IMR-90 (cell line): ENCODE measurements at regions not wholly inside any gene's neighbourhood (a gene's known extent, or its start where the extent isn't known, plus 50 kb on each side); places are given as distances from the start of the nearest gene placed in this dataset.

Source experiments
- ATAC-seq: fragments of 200-7000 bp; cut with Tn5 transposase; 2 replicates; pipeline ENCODE4 v1.9.1; 2020; ENCODE audit warnings: low read depth, mild to moderate bottlenecking, moderate library complexity
- BruUV-seq: library from RNA; stranded (reverse); fragments of 400-500 nt; replicated peaks from 2 replicates; lab custom pipeline; 2021; lab: Mats Ljungman, UMichigan
- CTCF ChIA-PET: fragments of 300-600 bp; formaldehyde crosslinking; extraction: SDS; loops from one replicate; lab custom pipeline; 2021; ENCODE audit warnings: antibody characterized with exemption; lab: Yijun Ruan, JAX
- POLR2A ChIA-PET: fragments of 300-600 bp; sonication (Branson Sonifier 250); formaldehyde crosslinking; loops from one replicate; lab custom pipeline; 2022; ENCODE audit warnings: antibody characterized with exemption; ENCODE audit not compliant: unreplicated experiment; lab: Charles Lee
- DNase-seq: peaks from one replicate; pipeline ENCODE4 v3.0.0; 2013
- H2AFZ ChIP-seq: replicated peaks from 2 replicates; pipeline ENCODE3; 2013; ENCODE audit warnings: low read length, mild to moderate bottlenecking; ENCODE audit not compliant: poor library complexity
- H2AK5ac ChIP-seq: 2 replicates; pipeline ENCODE4 v1.6.1; 2013; ENCODE audit warnings: low read depth, low read length, inconsistent platforms
- H2AK9ac ChIP-seq: replicated peaks from 2 replicates; pipeline ENCODE3; 2013; ENCODE audit warnings: mild to moderate bottlenecking, low read depth, low read length, moderate library complexity; ENCODE audit not compliant: poor library complexity
- H2BK120ac ChIP-seq: 2 replicates; pipeline ENCODE4 v1.6.1; 2013; ENCODE audit warnings: low read depth, low read length, inconsistent platforms
- H2BK15ac ChIP-seq: 3 replicates; pipeline ENCODE4 v1.6.1; 2013; ENCODE audit warnings: low read depth, low read length, inconsistent platforms
- H2BK20ac ChIP-seq: 2 replicates; pipeline ENCODE4 v1.6.1; 2013; ENCODE audit warnings: low read depth, mild to moderate bottlenecking, inconsistent platforms, low read length, moderate library complexity
- H2BK5ac ChIP-seq: 2 replicates; pipeline ENCODE4 v1.6.1; 2013; ENCODE audit warnings: mild to moderate bottlenecking, low read depth, low read length, inconsistent platforms; ENCODE audit not compliant: poor library complexity, severe bottlenecking
- H3K14ac ChIP-seq: replicated peaks from 2 replicates; pipeline ENCODE4 v1.6.1; 2013; ENCODE audit warnings: low read depth, low read length, inconsistent platforms
- H3K18ac ChIP-seq: 2 replicates; pipeline ENCODE4 v1.6.1; 2013; ENCODE audit warnings: low read depth, low read length, control low read depth
- H3K23ac ChIP-seq: 2 replicates; pipeline ENCODE4 v1.6.1; 2013; ENCODE audit warnings: low read depth, low read length, inconsistent platforms
- H3K27ac ChIP-seq: 2 replicates; pipeline ENCODE4 v1.5.1; 2013; ENCODE audit warnings: mild to moderate bottlenecking, control low read depth, low read length; ENCODE audit not compliant: insufficient read depth
- H3K27me3 ChIP-seq: 2 replicates; pipeline ENCODE4 v1.6.1; 2013; ENCODE audit warnings: low read length; ENCODE audit not compliant: control insufficient read depth, insufficient read depth
- H3K36me3 ChIP-seq: 2 replicates; pipeline ENCODE4 v1.6.1; 2013; ENCODE audit warnings: low read length, mixed read lengths; ENCODE audit not compliant: control insufficient read depth, insufficient read depth
- H3K4ac ChIP-seq: 2 replicates; pipeline ENCODE4 v1.6.1; 2013; ENCODE audit warnings: low read depth, low read length, inconsistent platforms
- H3K4me1 ChIP-seq: 2 replicates; pipeline ENCODE4 v1.6.1; 2013; ENCODE audit warnings: low read length, mixed read lengths; ENCODE audit not compliant: control insufficient read depth, insufficient read depth
- H3K4me2 ChIP-seq: 2 replicates; pipeline ENCODE4 v1.6.1; 2013; ENCODE audit warnings: low read depth, mild to moderate bottlenecking, control low read depth, low read length, moderate library complexity
- H3K4me3 ChIP-seq: 2 replicates; pipeline ENCODE4 v1.5.1; 2013; ENCODE audit warnings: low read depth, mild to moderate bottlenecking, control low read depth, low read length, moderate library complexity; ENCODE audit not compliant: insufficient read depth
- H3K56ac ChIP-seq: 2 replicates; pipeline ENCODE4 v1.6.1; 2013; ENCODE audit warnings: low read length, inconsistent platforms; ENCODE audit not compliant: insufficient read depth; ENCODE audit errors: extremely low read depth
- H3K79me1 ChIP-seq, 2 experiments: 2 replicates each; pipeline ENCODE4 v1.6.1; 2013; ENCODE audit warnings: low read length in 2 of 2, inconsistent platforms in 1 of 2, low read depth in 1 of 2
- H3K9ac ChIP-seq: 2 replicates; pipeline ENCODE4 v1.6.1; 2013; ENCODE audit warnings: low read depth, low read length, control low read depth
- H3K9me1 ChIP-seq: 2 replicates; pipeline ENCODE4 v1.6.1; 2013; ENCODE audit warnings: low read length, inconsistent platforms; ENCODE audit not compliant: insufficient read depth
- H3K9me3 ChIP-seq: 2 replicates; pipeline ENCODE4 v1.6.1; 2013; ENCODE audit warnings: low read length; ENCODE audit not compliant: control insufficient read depth, insufficient read depth
- H4K20me1 ChIP-seq: 2 replicates; pipeline ENCODE4 v1.6.1; 2013; ENCODE audit warnings: low read length, inconsistent platforms; ENCODE audit not compliant: insufficient read depth
- H4K5ac ChIP-seq: 2 replicates; pipeline ENCODE4 v1.6.1; 2013; ENCODE audit warnings: mild to moderate bottlenecking, low read depth, low read length, control low read depth
- H4K8ac ChIP-seq, 2 experiments: 2 replicates each; pipeline ENCODE4 v1.6.1; 2013; ENCODE audit warnings: low read depth in 2 of 2, low read length in 2 of 2, control low read depth in 1 of 2, inconsistent platforms in 1 of 2
- H4K91ac ChIP-seq: 2 replicates; pipeline ENCODE4 v1.6.1; 2013; ENCODE audit warnings: low read depth, low read length, inconsistent platforms; ENCODE audit not compliant: insufficient read depth
- BHLHE40 ChIP-seq: fragments of 150-350 bp; IDR thresholded peaks from 2 replicates; pipeline ENCODE4 v1.6.1; 2016; ENCODE audit warnings: mild to moderate bottlenecking, low read depth, low read length
- CEBPB ChIP-seq: IDR thresholded peaks from 2 replicates; pipeline ENCODE4 v1.6.1; 2012; ENCODE audit warnings: low read depth, low read length, improper control_type of control experiment
- CTCF ChIP-seq: conservative IDR thresholded peaks from 2 replicates; pipeline ENCODE4 v1.5.1; 2012; ENCODE audit warnings: mild to moderate bottlenecking, low read depth, low read length, improper control_type of control experiment
- FOS ChIP-seq: fragments of 150-350 bp; IDR thresholded peaks from 2 replicates; pipeline ENCODE4 v1.6.1; 2016; ENCODE audit warnings: low read depth, low read length
- MAFK ChIP-seq: IDR thresholded peaks from 2 replicates; pipeline ENCODE4 v1.6.1; 2012; ENCODE audit warnings: low read depth, low read length, improper control_type of control experiment
- MAZ ChIP-seq: IDR thresholded peaks from 2 replicates; pipeline ENCODE4 v1.6.1; 2012; ENCODE audit warnings: low read depth, mild to moderate bottlenecking, low read length, improper control_type of control experiment, moderate library complexity, borderline replicate concordance
- MXI1 ChIP-seq: IDR thresholded peaks from 2 replicates; pipeline ENCODE4 v1.6.1; 2012; ENCODE audit warnings: low read depth, mild to moderate bottlenecking, low read length, moderate library complexity, borderline replicate concordance
- NFE2L2 ChIP-seq: fragments of 150-350 bp; IDR thresholded peaks from 2 replicates; pipeline ENCODE4 v1.6.1; 2016; ENCODE audit warnings: low read depth, mild to moderate bottlenecking, low read length
- POLR2A ChIP-seq: IDR thresholded peaks from 2 replicates; pipeline ENCODE4 v1.6.1; 2012; ENCODE audit warnings: mild to moderate bottlenecking, low read depth, low read length
- RAD21 ChIP-seq: IDR thresholded peaks from 2 replicates; pipeline ENCODE4 v1.6.1; 2012; ENCODE audit warnings: low read length, improper control_type of control experiment
- RCOR1 ChIP-seq: IDR thresholded peaks from 2 replicates; pipeline ENCODE4 v1.6.1; 2012; ENCODE audit warnings: mild to moderate bottlenecking, low read length, improper control_type of control experiment; ENCODE audit not compliant: insufficient replicate concordance
- RFX5 ChIP-seq: IDR thresholded peaks from 2 replicates; pipeline ENCODE4 v1.8.0; 2012; ENCODE audit warnings: low read depth, mild to moderate bottlenecking, low read length, moderate library complexity
- SMC3 ChIP-seq: fragments of 150-350 bp; IDR thresholded peaks from 2 replicates; pipeline ENCODE4 v1.6.1; 2016; ENCODE audit warnings: low read depth, mild to moderate bottlenecking, antibody characterized with exemption, low read length, moderate library complexity
- USF2 ChIP-seq: fragments of 150-350 bp; IDR thresholded peaks from 2 replicates; pipeline ENCODE4 v1.6.1; 2017; ENCODE audit warnings: mild to moderate bottlenecking, antibody characterized with exemption, low read length, low read depth
- WGBS, 2 experiments: methylation state at CpG; one replicate each; pipeline versions ENCODE4 v1.1.5 to v1.1.7; 2013; ENCODE audit warnings: missing lambda C conversion rate in 2 of 2; ENCODE audit not compliant: insufficient read length in 1 of 2; ENCODE audit errors: extremely low coverage in 2 of 2; 5-methylcytosine and 5-hydroxymethylcytosine counted together
- dilution Hi-C: fragments of 300-500 bp; cut with HindIII; formaldehyde crosslinking; loops from one replicate; pipeline ENCODE4 v1.14.3; 2018; ENCODE audit warnings: low sequenced_read_pairs; ENCODE audit not compliant: unreplicated experiment
- in situ Hi-C: fragments of 300-500 bp; cut with MboI; formaldehyde crosslinking; loops from 3 replicates; pipeline ENCODE4 v1.14.3; 2019; ENCODE audit warnings: low sequenced_read_pairs, inconsistent platforms, mixed read lengths
- intact Hi-C: fragments of 100-400 bp; cut with micrococcal nuclease; formaldehyde crosslinking; loops from 2 replicates; pipeline ENCODE4 v1.10.0; 2022
- TF ChIP-seq, protein P1 (sequence below): fragments of 150-350 bp; IDR thresholded peaks from 2 replicates; pipeline ENCODE4 v1.6.1; 2016; ENCODE audit warnings: low read depth, mild to moderate bottlenecking, low read length, moderate library complexity, borderline replicate concordance

DNA sequence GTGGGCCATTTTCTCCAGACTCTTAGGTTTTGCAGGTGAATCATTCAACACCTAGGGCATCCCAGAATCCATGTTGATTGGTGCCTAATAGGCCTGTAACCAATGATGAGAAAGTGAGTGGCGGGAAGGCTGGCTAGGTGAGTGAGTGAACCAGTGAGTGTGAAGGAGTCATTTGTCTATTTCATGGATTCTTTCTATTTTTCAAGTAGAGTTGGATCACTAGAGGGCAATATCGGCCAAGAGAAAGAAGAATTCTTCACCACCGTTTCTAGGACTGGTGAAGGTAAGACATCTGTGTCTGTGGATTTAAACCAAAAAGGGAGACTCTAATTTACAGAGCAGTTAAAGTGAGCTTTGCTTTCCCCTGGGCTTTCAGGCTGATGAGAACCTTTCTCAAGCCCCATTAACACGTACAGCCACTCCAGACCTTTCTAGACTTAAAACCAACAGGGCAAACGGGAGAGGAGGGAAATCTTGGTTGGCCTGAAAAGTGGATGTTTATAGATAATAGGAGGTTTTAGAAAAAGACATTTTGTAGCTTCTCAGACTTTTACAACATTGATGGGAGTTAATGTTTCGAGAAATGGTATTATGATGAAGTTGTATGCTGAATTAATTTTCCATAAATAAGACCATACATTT lies 114.3 kb upstream of the IL12B start:
- H4K5ac ChIP-seq, result no peak overlapping the region
- ATAC-seq (peak; percentile 82), DNase-seq (peak; percentile 69)
- no peak overlapping the region for H2AFZ ChIP-seq
- dilution Hi-C loops, result no loop called here
- H3K27ac ChIP-seq, result no peak overlapping the region
- no CpG with 5 or more reads among the region's 6 CpGs for WGBS, 2 experiments
- H3K23ac ChIP-seq, result no peak overlapping the region
- H3K18ac ChIP-seq, result no peak overlapping the region
- no peak overlapping the region; a peak in 1 of 4 replicates for H4K8ac ChIP-seq
- no peaks in the 10 kb centered on the region for H3K79me1 ChIP-seq
- CTCF ChIA-PET, result interaction anchor here (0.5 to 2.3 kb wide), 14 partner anchors 9 to 757 kb away, joined by 3 to 9 read pairs (median 3); partner anchors contain the start of gene ADRA1B
- no peaks in the 10 kb centered on the region for H3K36me3 ChIP-seq
- no peak overlapping the region for H3K4me3 ChIP-seq
- peak overlapping the region; percentile 30; the same call in 1 of the 3 replicates for H2BK15ac ChIP-seq
- H3K14ac ChIP-seq, result no peak overlapping the region
- intact Hi-C loops, result loop anchor here (1.0 to 5.0 kb wide), 7 partner anchors 287 to 948 kb away; partner anchors contain the start of gene ADRA1B
- H2BK5ac ChIP-seq, result no peak overlapping the region
- H3K9me3 ChIP-seq, result no peaks in the 10 kb centered on the region
- in situ Hi-C loops, result loop anchor here (5.0 to 25.0 kb wide), 4 partner anchors 290 to 893 kb away; partner anchors contain the start of gene ADRA1B
- no peaks in the 10 kb centered on the region for H3K27me3 ChIP-seq
- no peaks in the 10 kb centered on the region for H3K9me1 ChIP-seq
- H2AK9ac ChIP-seq, result no peak overlapping the region
- no peaks in the 10 kb centered on the region for H4K20me1 ChIP-seq
- POLR2A ChIA-PET, result no interaction called here
- H4K91ac ChIP-seq, result no peak overlapping the region
- H3K9ac ChIP-seq, result no peak overlapping the region
- peak overlapping the region; percentile 73 for H2BK120ac ChIP-seq
- no peak overlapping the region for H2AK5ac ChIP-seq
- H3K56ac ChIP-seq, result no peak overlapping the region
- H3K4me1 ChIP-seq, result peaks cover 3% of the 10 kb centered on the region; the same call in 1 of the 2 replicates
- BruUV-seq, result no TSS peak
- H3K4me2 ChIP-seq, result no peak overlapping the region
- H2BK20ac ChIP-seq, result peak overlapping the region; percentile 59; the same call in 1 of the 2 replicates
- H3K4ac ChIP-seq, result peak overlapping the region; percentile 44; the same call in 1 of the 2 replicates
- TF ChIP-seq CTCF (peak; percentile 79), MAFK (no peak), CEBPB (no peak), RCOR1 (no peak), NFE2L2 (no peak), RFX5 (no peak), SMC3 (peak; percentile 87), RAD21 (peak; percentile 86), MAZ (no peak), MXI1 (no peak), FOS (no peak), BHLHE40 (no peak), USF2 (no peak), POLR2A (no peak)
- TF ChIP-seq, protein P1, sequence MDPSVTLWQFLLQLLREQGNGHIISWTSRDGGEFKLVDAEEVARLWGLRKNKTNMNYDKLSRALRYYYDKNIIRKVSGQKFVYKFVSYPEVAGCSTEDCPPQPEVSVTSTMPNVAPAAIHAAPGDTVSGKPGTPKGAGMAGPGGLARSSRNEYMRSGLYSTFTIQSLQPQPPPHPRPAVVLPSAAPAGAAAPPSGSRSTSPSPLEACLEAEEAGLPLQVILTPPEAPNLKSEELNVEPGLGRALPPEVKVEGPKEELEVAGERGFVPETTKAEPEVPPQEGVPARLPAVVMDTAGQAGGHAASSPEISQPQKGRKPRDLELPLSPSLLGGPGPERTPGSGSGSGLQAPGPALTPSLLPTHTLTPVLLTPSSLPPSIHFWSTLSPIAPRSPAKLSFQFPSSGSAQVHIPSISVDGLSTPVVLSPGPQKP, result no peak
